ENCODE measurements at regions not wholly inside any gene's neighbourhood (a gene's known extent, or its start where the extent isn't known, plus 50 kb on each side); places are given as distances from the start of the nearest gene placed in this dataset.

GRCh38 chr6:106002005-106002404 is 84.1 kb upstream of the PRDM1 start:
- ATAC-seq (ENCODE audit: poor library complexity) = no peak
- Histone ChIP-seq H3K36me3 (ENCODE audit: insufficient read depth, low read length) (no peaks in the 10 kb centered on the region), H3K27ac (ENCODE audit: low read depth in 1 of 2, low read length in 2 of 2) (no peak overlapping the region), H3K27me3 (ENCODE audit: control insufficient read depth in 1 of 2, insufficient read depth in 2 of 2, low read length in 2 of 2) (peaks cover 1 to 33% of the 10 kb centered on the region in 2 experiments), H3K4me3 (ENCODE audit: low read length) (no peak overlapping the region), H3K4me1 (ENCODE audit: insufficient read depth, low read length) (no peaks in the 10 kb centered on the region), H3K9me3 (ENCODE audit: control insufficient read depth in 1 of 2, insufficient read depth in 1 of 2, low read length in 2 of 2) (no peaks in the 10 kb centered on the region)
- H3K27ac Mint-ChIP-seq = no peak overlapping the region
- POLR2A ChIA-PET = interaction anchor here (0.7 kb wide), 1 partner anchor 38 kb away, joined by 3 read pairs; no protein-coding TSS in a partner anchor
- CTCF ChIA-PET = interaction anchor here (1.2 kb wide), 1 partner anchor 9 kb away, joined by 3 read pairs; no protein-coding TSS in a partner anchor
- H3K4me1 Mint-ChIP-seq (ENCODE audit: low read depth) = no peaks in the 10 kb centered on the region
- H3K4me3 Mint-ChIP-seq = no peak overlapping the region
- H3K36me3 Mint-ChIP-seq (ENCODE audit: low read depth) = no peaks in the 10 kb centered on the region
- TF ChIP-seq CTCF (IDR thresholded peaks at IDR 0.05) = no peak
- no peaks in the 10 kb centered on the region for H3K9me3 Mint-ChIP-seq
- DNase-seq = no peak
- peaks cover 79% of the 10 kb centered on the region for H3K27me3 Mint-ChIP-seq
- intact Hi-C loops (cut with DNase I, micrococcal nuclease) = no loop called here

GRCh38 chr6:106000935-106001334 is 85.2 kb upstream of the PRDM1 start:
- no peaks in the 10 kb centered on the region for H3K4me1 ChIP-seq (ENCODE audit: insufficient read depth, low read length)
- no peak overlapping the region for H3K4me3 Mint-ChIP-seq
- H3K27ac Mint-ChIP-seq = no peak overlapping the region
- ATAC-seq (ENCODE audit: poor library complexity) = no peak
- no peak overlapping the region for H3K27ac ChIP-seq (ENCODE audit: low read depth in 1 of 2, low read length in 2 of 2)
- POLR2A ChIA-PET = no interaction called here
- CTCF ChIA-PET = interaction anchor here (1.0 to 1.3 kb wide), 2 partner anchors 11 to 223 kb away, joined by 3 to 4 read pairs; no protein-coding TSS in a partner anchor
- H3K4me3 ChIP-seq (ENCODE audit: low read length) = no peak overlapping the region
- no peaks in the 10 kb centered on the region for H3K36me3 ChIP-seq (ENCODE audit: insufficient read depth, low read length)
- H3K4me1 Mint-ChIP-seq (ENCODE audit: low read depth) = no peaks in the 10 kb centered on the region
- no peak for DNase-seq
- no peaks in the 10 kb centered on the region for H3K9me3 ChIP-seq (ENCODE audit: control insufficient read depth in 1 of 2, insufficient read depth in 1 of 2, low read length in 2 of 2)
- H3K36me3 Mint-ChIP-seq (ENCODE audit: low read depth) = no peaks in the 10 kb centered on the region
- peaks cover 85% of the 10 kb centered on the region for H3K27me3 Mint-ChIP-seq
- intact Hi-C loops (cut with DNase I, micrococcal nuclease) = no loop called here
- H3K9me3 Mint-ChIP-seq = no peaks in the 10 kb centered on the region
- H3K27me3 ChIP-seq (ENCODE audit: control insufficient read depth in 1 of 2, insufficient read depth in 2 of 2, low read length in 2 of 2) = peaks cover 4 to 44% of the 10 kb centered on the region in 2 experiments
- TF ChIP-seq CTCF (IDR thresholded peaks at IDR 0.05) = no peak

GRCh38 chr6:105997482-105997881 is 88.7 kb upstream of the PRDM1 start:
- Mint-ChIP-seq H3K36me3 (ENCODE audit: low read depth) (peaks cover 6% of the 10 kb centered on the region), H3K4me1 (ENCODE audit: low read depth) (peaks cover 22% of the 10 kb centered on the region), H3K4me3 (no peak overlapping the region), H3K9me3 (no peaks in the 10 kb centered on the region), H3K27ac (no peak overlapping the region), H3K27me3 (peaks cover 88% of the 10 kb centered on the region)
- ChIA-PET POLR2A (interaction anchor here (1.0 kb wide), 1 partner anchor 16 kb away, joined by 3 read pairs; no protein-coding TSS in a partner anchor), CTCF (no interaction called here)
- Histone ChIP-seq H3K36me3 (ENCODE audit: insufficient read depth, low read length) (no peaks in the 10 kb centered on the region), H3K4me3 (ENCODE audit: low read length) (no peak overlapping the region), H3K9me3 (ENCODE audit: control insufficient read depth in 1 of 2, insufficient read depth in 1 of 2, low read length in 2 of 2) (peaks cover 0 to 9% of the 10 kb centered on the region in 2 experiments), H3K27ac (ENCODE audit: low read depth in 1 of 2, low read length in 2 of 2) (no peak overlapping the region), H3K4me1 (ENCODE audit: insufficient read depth, low read length) (peaks cover 28% of the 10 kb centered on the region), H3K27me3 (ENCODE audit: control insufficient read depth in 1 of 2, insufficient read depth in 2 of 2, low read length in 2 of 2) (peaks cover 14 to 59% of the 10 kb centered on the region in 2 experiments)
- intact Hi-C loops (cut with DNase I, micrococcal nuclease) = loop anchor here in 1 of 2 experiments (10.0 kb wide), 1 partner anchor 537 kb away; no protein-coding TSS in a partner anchor
- ATAC-seq (ENCODE audit: poor library complexity) (no peak), DNase-seq (no peak)
- no peak for TF ChIP-seq CTCF (IDR thresholded peaks at IDR 0.05)
